ENCODE measurements at regions not wholly inside any gene's neighbourhood (a gene's known extent, or its start where the extent isn't known, plus 50 kb on each side); places are given as distances from the start of the nearest gene placed in this dataset.

DNA sequence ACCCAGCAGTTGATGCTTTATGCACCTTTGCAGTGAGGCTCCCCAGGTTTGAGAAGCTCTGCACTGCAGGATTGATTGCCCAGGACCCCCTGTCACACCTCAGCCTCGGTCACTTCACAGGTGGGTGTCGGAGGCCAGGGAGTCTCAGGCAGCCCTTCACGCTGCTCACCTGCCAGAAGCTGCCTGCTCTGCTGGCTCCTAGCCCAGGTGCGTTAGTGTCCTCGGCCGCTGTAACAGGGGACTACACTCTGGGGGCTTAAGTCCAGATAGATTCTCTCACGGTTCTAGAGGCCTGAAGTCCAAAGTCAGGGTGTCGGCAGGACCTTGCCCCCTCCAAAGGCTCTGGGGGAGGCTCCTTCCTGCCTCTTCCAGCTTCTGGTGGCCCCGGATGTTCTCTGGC is 79.9 kb downstream of the CPZ start:
- FAIRE-seq: no peak
- no peak for DNase-seq (ENCODE audit: low read depth)
- TF ChIP-seq CTCF (IDR thresholded peaks at IDR 0.05; ENCODE audit: insufficient read depth, low read length, severe bottlenecking): no peak
- Histone ChIP-seq H3K27me3 (ENCODE audit: control insufficient read depth, insufficient read depth, low read length) (no peaks in the 10 kb centered on the region), H3K4me3 (ENCODE audit: low read depth, low read length) (no peak overlapping the region), H3K36me3 (ENCODE audit: control insufficient read depth, insufficient read depth, low read length) (no peaks in the 10 kb centered on the region)

- Histone ChIP-seq H3K27me3 (ENCODE audit: control insufficient read depth, insufficient read depth, low read length) (no peaks in the 10 kb centered on the region), H3K36me3 (ENCODE audit: control insufficient read depth, insufficient read depth, low read length) (no peaks in the 10 kb centered on the region), H3K4me3 (ENCODE audit: low read depth, low read length) (no peak overlapping the region)
- FAIRE-seq (no peak), DNase-seq (ENCODE audit: low read depth) (no peak)
- no peak for TF ChIP-seq CTCF (IDR thresholded peaks at IDR 0.05; ENCODE audit: insufficient read depth, low read length, severe bottlenecking)
These were observed 79.2 kb downstream of the CPZ start for GRCh38 chr4:8671712-8672290.
